Gastrocnemius medialis (tissue), 4 donors: ENCODE measurements at regions not wholly inside any gene's neighbourhood (a gene's known extent, or its start where the extent isn't known, plus 50 kb on each side); places are given as distances from the start of the nearest gene placed in this dataset.
"Not testable (repeated sequence)": the region's sequence is repeated elsewhere in the genome, so short reads cannot be mapped to it uniquely, and the experiment has no call there.

ENCODE experiments used
- ATAC-seq, 2 donors: fragments of 150-250 bp; one replicate each; pipeline ENCODE4 v1.9.1; 2016
- DNase-seq, 2 donors: peaks; one replicate each; pipeline ENCODE4 v3.0.0-alpha.2; 2019
- H3K27ac ChIP-seq, 4 donors: fragments of 200-600 bp; sonication (generic); 1 replicate in 1 of 4; 2 replicates in 3 of 4; pipeline ENCODE4 v1.5.1; 2016 to 2018; ENCODE audit warnings: mild to moderate bottlenecking in 2 of 4, moderate library complexity in 1 of 4
- H3K27me3 ChIP-seq, 3 donors: fragments of 200-600 bp; sonication (generic) in 2 of 3; 1 replicate in 1 of 3; 2 replicates in 2 of 3; pipeline versions ENCODE4 v1.5.1 to v1.6.0; 2016 to 2019; ENCODE audit warnings: mild to moderate bottlenecking in 1 of 3, moderate library complexity in 1 of 3
- H3K36me3 ChIP-seq, 2 donors: fragments of 200-600 bp; sonication (generic) in 1 of 2; one replicate each; pipeline ENCODE4 v1.5.1; 2017 to 2018
- H3K4me1 ChIP-seq, 2 donors: fragments of 200-600 bp; sonication (generic) in 1 of 2; one replicate each; pipeline ENCODE4 v1.5.1; 2016 to 2017; ENCODE audit warnings: mild to moderate bottlenecking in 2 of 2
- H3K4me3 ChIP-seq, 4 donors: fragments of 200-600 bp; sonication (generic) in 3 of 4; 1 replicate in 1 of 4; 2 replicates in 3 of 4; pipeline ENCODE4 v1.5.1; 2016 to 2019; ENCODE audit warnings: mild to moderate bottlenecking in 2 of 4
- H3K9me3 ChIP-seq, 3 donors: fragments of 200-600 bp; sonication (generic) in 2 of 3; 1 replicate in 1 of 3; 2 replicates in 2 of 3; pipeline ENCODE4 v1.5.1; 2016 to 2019
- CTCF ChIP-seq, 5 experiments: fragments of 450-650 bp in 3 of 5; fragments of 200-600 bp in 2 of 5; sonication (generic) in 2 of 5; IDR thresholded peaks in 4 of 5; conservative IDR thresholded peaks in 1 of 5; 1 replicate in 4 of 5; 2 replicates in 1 of 5; pipeline ENCODE4 v1.5.1; 2016 to 2019; ENCODE audit warnings: antibody characterized with exemption in 5 of 5, mild to moderate bottlenecking in 3 of 5, moderate library complexity in 3 of 5
- POLR2A ChIP-seq, 2 donors: fragments of 450-650 bp; IDR thresholded peaks; one replicate each; pipeline ENCODE4 v1.6.1; 2017; ENCODE audit warnings: antibody characterized with exemption in 2 of 2, mild to moderate bottlenecking in 2 of 2, moderate library complexity in 2 of 2
- in situ Hi-C, 4 donors: fragments of 200-750 bp; cut with MboI; loops; one replicate each; pipeline versions ENCODE4 v1.15.0 to v1.8.0; 2017; ENCODE audit warnings: low sequenced_read_pairs in 4 of 4
- intact Hi-C: fragments of 100-400 bp; cut with DNase I; formaldehyde crosslinking; loops from one replicate; pipeline ENCODE4 v1.15.1; 2023; ENCODE audit warnings: low total_unique reads

DNA sequence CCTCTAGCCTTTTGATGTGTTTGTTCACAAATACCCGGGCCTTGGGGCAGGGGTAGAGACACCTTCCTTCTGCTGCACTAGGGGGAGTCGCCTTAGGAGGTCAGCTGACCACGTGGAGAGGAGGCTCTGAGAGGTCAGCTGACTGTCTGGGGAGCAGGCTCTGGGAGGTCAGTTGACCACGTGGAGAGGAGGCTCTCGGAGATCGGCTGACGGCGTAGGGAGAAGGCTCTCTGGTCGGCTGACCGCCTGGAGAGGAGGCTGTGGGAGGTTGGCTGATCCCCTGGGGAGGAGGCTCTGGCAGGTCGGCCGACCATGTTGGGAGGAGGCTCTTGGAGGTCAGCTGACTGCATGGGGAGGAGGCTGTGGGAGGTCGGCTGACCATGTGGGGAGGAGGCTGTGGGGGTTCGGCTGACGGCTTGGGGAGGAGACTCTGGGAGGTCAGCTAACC, 59.6 kb upstream of the LYZL1 start:
- Histone ChIP-seq H3K27me3 (no peaks in the 10 kb centered on the region), H3K4me1 (no peaks in the 10 kb centered on the region), H3K4me3 (no peak overlapping the region), H3K27ac (no peak overlapping the region), H3K9me3 (no peaks in the 10 kb centered on the region), H3K36me3 (no peaks in the 10 kb centered on the region)
- TF ChIP-seq POLR2A (IDR thresholded peaks at IDR 0.05) (no peak), CTCF (IDR thresholded peaks at IDR 0.05 in 4 of 5, conservative IDR thresholded peaks at IDR 0.05 in 1 of 5) (no peak)
- in situ Hi-C loops (no loop called here), intact Hi-C loops (no loop called here)
- DNase-seq, result no peak
- ATAC-seq, result no peak

GRCh38 chr10:29236910-29237309, 52.0 kb upstream of the LYZL1 start:
- H3K4me1 ChIP-seq, H3K36me3 ChIP-seq, H3K27me3 ChIP-seq, intact Hi-C loops, H3K27ac ChIP-seq, H3K9me3 ChIP-seq, DNase-seq, ATAC-seq, H3K4me3 ChIP-seq: not testable (repeated sequence)
- in situ Hi-C loops, result loop anchor here in 1 of 4 donors (10.0 kb wide), 1 partner anchor 68 kb away; no protein-coding TSS in a partner anchor

DNA sequence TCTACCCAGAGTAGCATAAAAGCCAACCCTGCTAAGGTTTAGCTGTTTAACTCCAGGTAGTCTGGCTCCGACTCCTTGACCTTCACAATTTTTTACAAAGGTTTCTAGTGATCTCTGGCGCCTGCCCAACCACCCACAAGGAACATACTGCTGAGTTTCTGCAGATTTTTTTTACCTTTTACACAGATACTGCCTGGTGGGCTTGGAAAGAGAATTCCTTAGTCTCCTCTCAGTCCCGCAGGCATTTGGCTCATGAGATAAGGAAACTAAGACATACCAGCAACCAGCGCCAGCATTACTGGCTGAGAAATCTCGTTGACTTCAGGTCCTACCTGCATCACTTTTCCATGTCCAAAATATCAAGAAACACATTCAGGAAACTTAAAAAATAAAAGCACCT, 51.1 kb upstream of the LYZL1 start:
- H3K36me3 ChIP-seq, result no peaks in the 10 kb centered on the region
- intact Hi-C loops (no loop called here), in situ Hi-C loops (loop anchor here in 1 of 4 donors (10.0 kb wide), 1 partner anchor 67 kb away; no protein-coding TSS in a partner anchor)
- no peak overlapping the region for H3K27ac ChIP-seq
- DNase-seq, result no peak
- H3K4me1 ChIP-seq, result no peaks in the 10 kb centered on the region
- no peak for ATAC-seq
- no peak overlapping the region for H3K4me3 ChIP-seq
- H3K27me3 ChIP-seq, result no peaks in the 10 kb centered on the region
- no peaks in the 10 kb centered on the region for H3K9me3 ChIP-seq
- no peak for TF ChIP-seq POLR2A (IDR thresholded peaks at IDR 0.05)
- no peak for TF ChIP-seq CTCF (IDR thresholded peaks at IDR 0.05 in 4 of 5, conservative IDR thresholded peaks at IDR 0.05 in 1 of 5)

DNA sequence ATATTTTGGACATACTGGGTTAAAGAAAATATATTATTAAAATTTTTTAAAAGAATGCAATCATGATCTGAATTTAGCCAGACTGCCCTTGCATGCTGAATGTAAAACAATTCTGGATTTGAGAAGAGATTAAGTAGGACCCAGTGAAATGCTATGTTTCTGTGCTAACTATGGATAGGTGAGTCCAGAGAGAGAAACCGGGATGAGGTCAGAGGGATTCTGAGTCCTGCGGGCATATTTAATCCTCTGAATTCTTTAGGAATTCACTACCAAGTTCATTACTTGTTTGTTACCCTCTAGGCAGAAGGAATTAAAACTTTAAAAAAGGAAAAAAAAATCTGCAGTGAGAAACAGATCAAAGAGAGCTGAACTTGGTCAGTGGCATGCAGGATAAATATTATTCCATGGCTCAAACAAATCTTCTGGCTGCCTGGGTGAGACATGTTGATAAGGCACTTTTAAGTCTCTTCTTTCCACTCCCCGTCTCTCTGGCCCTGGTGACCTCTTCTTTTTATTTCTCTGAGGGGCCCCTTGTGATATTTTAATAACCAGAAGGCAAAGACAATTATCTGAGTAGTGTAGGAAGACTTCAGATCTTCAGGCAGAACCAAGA, 50.2 kb upstream of the LYZL1 start:
- intact Hi-C loops, result no loop called here
- Histone ChIP-seq H3K9me3 (no peaks in the 10 kb centered on the region), H3K27ac (no peak overlapping the region), H3K4me3 (no peak overlapping the region), H3K4me1 (no peaks in the 10 kb centered on the region), H3K27me3 (no peaks in the 10 kb centered on the region), H3K36me3 (no peaks in the 10 kb centered on the region)
- in situ Hi-C loops, result loop anchor here in 1 of 4 donors (10.0 kb wide), 1 partner anchor 66 kb away; no protein-coding TSS in a partner anchor
- ATAC-seq (no peak), DNase-seq (no peak)
- no peak for TF ChIP-seq POLR2A (IDR thresholded peaks at IDR 0.05)
- no peak for TF ChIP-seq CTCF (IDR thresholded peaks at IDR 0.05 in 4 of 5, conservative IDR thresholded peaks at IDR 0.05 in 1 of 5)
